ENCODE measurements at regions not wholly inside any gene's neighbourhood (a gene's known extent, or its start where the extent isn't known, plus 50 kb on each side); places are given as distances from the start of the nearest gene placed in this dataset.

GRCh38 chr18:72375618-72376017 is 168.5 kb downstream of the CBLN2 start:
- DNase-seq (no peak), ATAC-seq (no peak)
- peaks cover 0 to 12% (median 2%) of the 10 kb centered on the region in 11 donors for H3K9me3 Mint-ChIP-seq
- Histone ChIP-seq H3K27me3 (ENCODE audit: control insufficient read depth in 2 of 2, insufficient read depth in 2 of 2, low read length in 2 of 2) (no peaks in the 10 kb centered on the region), H3K9me3 (ENCODE audit: control insufficient read depth in 2 of 3, low read length in 3 of 3) (no peaks in the 10 kb centered on the region), H3K4me1 (ENCODE audit: control insufficient read depth in 2 of 2, insufficient read depth in 2 of 2, low read length in 2 of 2) (no peaks in the 10 kb centered on the region), H3K4me3 (ENCODE audit: low read length) (no peak overlapping the region), H3K36me3 (ENCODE audit: control insufficient read depth in 2 of 3, insufficient read depth in 3 of 3, low read length in 3 of 3) (no peaks in the 10 kb centered on the region), H3K27ac (ENCODE audit: low read depth, low read length) (no peak overlapping the region)
- no peaks in the 10 kb centered on the region for H3K36me3 Mint-ChIP-seq
- no peak overlapping the region for H3K4me3 Mint-ChIP-seq
- ChIA-PET POLR2A (no interaction called here), CTCF (no interaction called here)
- H3K27me3 Mint-ChIP-seq = no peaks in the 10 kb centered on the region
- H3K4me1 Mint-ChIP-seq = no peaks in the 10 kb centered on the region
- no peak overlapping the region for H3K27ac Mint-ChIP-seq
- intact Hi-C loops (cut with micrococcal nuclease) = no loop called here

- H3K27ac Mint-ChIP-seq = no peak overlapping the region
- ATAC-seq = no peak
- DNase-seq = no peak
- Histone ChIP-seq H3K27me3 (ENCODE audit: control insufficient read depth in 2 of 2, insufficient read depth in 2 of 2, low read length in 2 of 2) (no peaks in the 10 kb centered on the region), H3K4me1 (ENCODE audit: control insufficient read depth in 2 of 2, insufficient read depth in 2 of 2, low read length in 2 of 2) (no peaks in the 10 kb centered on the region), H3K4me3 (ENCODE audit: low read length) (no peak overlapping the region), H3K27ac (ENCODE audit: low read depth, low read length) (no peak overlapping the region), H3K36me3 (ENCODE audit: control insufficient read depth in 2 of 3, insufficient read depth in 3 of 3, low read length in 3 of 3) (no peaks in the 10 kb centered on the region), H3K9me3 (ENCODE audit: control insufficient read depth in 2 of 3, low read length in 3 of 3) (peaks cover 0 to 3% (median 0%) of the 10 kb centered on the region in 3 experiments)
- intact Hi-C loops (cut with micrococcal nuclease) = no loop called here
- H3K36me3 Mint-ChIP-seq = no peaks in the 10 kb centered on the region
- ChIA-PET POLR2A (no interaction called here), CTCF (no interaction called here)
- peaks cover 0 to 19% (median 6%) of the 10 kb centered on the region in 11 donors for H3K9me3 Mint-ChIP-seq
- no peaks in the 10 kb centered on the region for H3K4me1 Mint-ChIP-seq
- H3K4me3 Mint-ChIP-seq = no peak overlapping the region
- H3K27me3 Mint-ChIP-seq = no peaks in the 10 kb centered on the region
Measured at GRCh38 chr18:72372076-72372475, 172.1 kb downstream of the CBLN2 start.

DNA sequence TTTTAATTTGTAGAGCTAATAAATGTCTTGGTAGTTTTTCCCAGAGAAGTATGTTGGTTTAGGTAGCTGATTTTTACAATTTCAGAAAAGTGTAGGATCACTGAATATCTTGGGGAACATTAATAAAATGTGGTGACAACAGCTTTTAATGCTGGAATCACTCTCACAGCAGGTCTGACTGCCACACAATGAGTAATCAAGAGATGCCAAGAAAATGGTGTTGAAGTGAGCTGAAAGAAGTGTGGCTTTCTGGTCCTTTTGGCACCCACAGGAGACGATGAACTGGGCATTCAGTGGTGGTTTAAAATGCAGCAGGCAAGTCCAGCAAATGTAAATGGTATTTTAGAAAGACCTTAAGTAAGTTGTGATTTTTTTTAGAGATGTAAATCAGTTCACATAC is 175.8 kb downstream of the CBLN2 start:
- H3K4me3 ChIP-seq (ENCODE audit: low read length) = no peak overlapping the region
- no peaks in the 10 kb centered on the region for H3K27me3 Mint-ChIP-seq
- H3K4me1 ChIP-seq (ENCODE audit: control insufficient read depth in 2 of 2, insufficient read depth in 2 of 2, low read length in 2 of 2) = no peaks in the 10 kb centered on the region
- POLR2A ChIA-PET = no interaction called here
- no peak for DNase-seq
- H3K36me3 Mint-ChIP-seq = no peaks in the 10 kb centered on the region
- no peaks in the 10 kb centered on the region for H3K27me3 ChIP-seq (ENCODE audit: control insufficient read depth in 2 of 2, insufficient read depth in 2 of 2, low read length in 2 of 2)
- no peak overlapping the region for H3K27ac Mint-ChIP-seq
- H3K27ac ChIP-seq (ENCODE audit: low read depth, low read length) = no peak overlapping the region
- peaks cover 0 to 3% (median 0%) of the 10 kb centered on the region in 3 experiments for H3K9me3 ChIP-seq (ENCODE audit: control insufficient read depth in 2 of 3, low read length in 3 of 3)
- H3K9me3 Mint-ChIP-seq = peaks cover 0 to 19% (median 6%) of the 10 kb centered on the region in 11 donors
- H3K36me3 ChIP-seq (ENCODE audit: control insufficient read depth in 2 of 3, insufficient read depth in 3 of 3, low read length in 3 of 3) = no peaks in the 10 kb centered on the region
- ATAC-seq = no peak
- no peak overlapping the region for H3K4me3 Mint-ChIP-seq
- H3K4me1 Mint-ChIP-seq = no peaks in the 10 kb centered on the region
- CTCF ChIA-PET = no interaction called here
- intact Hi-C loops (cut with micrococcal nuclease) = no loop called here

DNA sequence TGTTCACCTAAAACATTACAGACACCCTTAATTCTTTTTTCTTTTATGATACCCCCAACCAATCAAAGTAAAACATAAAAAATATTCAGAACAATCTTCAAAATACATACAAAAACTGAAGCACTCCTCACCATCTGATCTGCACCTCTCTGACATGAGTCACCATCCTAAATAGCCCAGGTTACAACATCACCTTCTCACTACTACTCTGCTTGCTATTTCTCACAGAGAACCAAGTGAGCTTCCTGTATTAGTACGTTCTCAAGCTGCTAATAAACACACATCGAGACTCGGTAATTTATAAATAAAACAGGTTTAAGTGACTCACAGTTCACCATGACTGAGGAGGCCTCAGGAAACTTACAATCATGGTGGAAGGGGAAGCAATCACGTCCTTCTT is 183.5 kb downstream of the CBLN2 start:
- no peak overlapping the region for H3K4me3 ChIP-seq (ENCODE audit: low read length)
- H3K4me1 ChIP-seq (ENCODE audit: control insufficient read depth in 2 of 2, insufficient read depth in 2 of 2, low read length in 2 of 2) = no peaks in the 10 kb centered on the region
- Mint-ChIP-seq H3K4me1 (no peaks in the 10 kb centered on the region), H3K9me3 (peaks cover 3 to 19% (median 6%) of the 10 kb centered on the region in 11 donors), H3K27ac (no peak overlapping the region), H3K27me3 (no peaks in the 10 kb centered on the region), H3K4me3 (no peak overlapping the region), H3K36me3 (no peaks in the 10 kb centered on the region)
- no peak overlapping the region for H3K27ac ChIP-seq (ENCODE audit: low read depth, low read length)
- no peaks in the 10 kb centered on the region for H3K27me3 ChIP-seq (ENCODE audit: control insufficient read depth in 2 of 2, insufficient read depth in 2 of 2, low read length in 2 of 2)
- H3K9me3 ChIP-seq (ENCODE audit: control insufficient read depth in 2 of 3, low read length in 3 of 3) = no peaks in the 10 kb centered on the region
- ChIA-PET POLR2A (no interaction called here), CTCF (no interaction called here)
- no peak for ATAC-seq
- intact Hi-C loops (cut with micrococcal nuclease) = no loop called here
- no peak for DNase-seq
- no peaks in the 10 kb centered on the region for H3K36me3 ChIP-seq (ENCODE audit: control insufficient read depth in 2 of 3, insufficient read depth in 3 of 3, low read length in 3 of 3)

GRCh38 chr18:72342933-72343332 is 201.2 kb downstream of the CBLN2 start:
- no peak overlapping the region for H3K4me3 Mint-ChIP-seq
- H3K36me3 Mint-ChIP-seq = no peaks in the 10 kb centered on the region
- intact Hi-C loops (cut with micrococcal nuclease) = no loop called here
- H3K27me3 Mint-ChIP-seq = no peaks in the 10 kb centered on the region
- ATAC-seq (no peak), DNase-seq (no peak)
- Histone ChIP-seq H3K4me3 (ENCODE audit: low read length) (no peak overlapping the region), H3K27me3 (ENCODE audit: control insufficient read depth in 2 of 2, insufficient read depth in 2 of 2, low read length in 2 of 2) (no peaks in the 10 kb centered on the region), H3K27ac (ENCODE audit: low read depth, low read length) (no peak overlapping the region), H3K4me1 (ENCODE audit: control insufficient read depth in 2 of 2, insufficient read depth in 2 of 2, low read length in 2 of 2) (no peaks in the 10 kb centered on the region), H3K36me3 (ENCODE audit: control insufficient read depth in 2 of 3, insufficient read depth in 3 of 3, low read length in 3 of 3) (no peaks in the 10 kb centered on the region), H3K9me3 (ENCODE audit: control insufficient read depth in 2 of 3, low read length in 3 of 3) (no peaks in the 10 kb centered on the region)
- peaks cover 0 to 11% (median 0%) of the 10 kb centered on the region in 11 donors for H3K9me3 Mint-ChIP-seq
- no peak overlapping the region for H3K27ac Mint-ChIP-seq
- ChIA-PET CTCF (no interaction called here), POLR2A (no interaction called here)
- H3K4me1 Mint-ChIP-seq = peaks cover 0 to 1% (median 0%) of the 10 kb centered on the region in 7 donors

- DNase-seq (no peak), ATAC-seq (no peak)
- Histone ChIP-seq H3K36me3 (ENCODE audit: control insufficient read depth in 2 of 3, insufficient read depth in 3 of 3, low read length in 3 of 3) (no peaks in the 10 kb centered on the region), H3K27ac (ENCODE audit: low read depth, low read length) (no peak overlapping the region), H3K27me3 (ENCODE audit: control insufficient read depth in 2 of 2, insufficient read depth in 2 of 2, low read length in 2 of 2) (no peaks in the 10 kb centered on the region), H3K9me3 (ENCODE audit: control insufficient read depth in 2 of 3, low read length in 3 of 3) (no peaks in the 10 kb centered on the region), H3K4me3 (ENCODE audit: low read length) (no peak overlapping the region), H3K4me1 (ENCODE audit: control insufficient read depth in 2 of 2, insufficient read depth in 2 of 2, low read length in 2 of 2) (no peaks in the 10 kb centered on the region)
- Mint-ChIP-seq H3K27ac (no peak overlapping the region), H3K27me3 (no peaks in the 10 kb centered on the region), H3K4me3 (no peak overlapping the region), H3K36me3 (no peaks in the 10 kb centered on the region), H3K4me1 (peaks cover 0 to 1% (median 0%) of the 10 kb centered on the region in 7 donors), H3K9me3 (peaks cover 0 to 6% (median 0%) of the 10 kb centered on the region in 11 donors)
- CTCF ChIA-PET = no interaction called here
- intact Hi-C loops (cut with micrococcal nuclease) = no loop called here
- POLR2A ChIA-PET = no interaction called here
Measured at GRCh38 chr18:72339976-72340375, 204.2 kb downstream of the CBLN2 start.

GRCh38 chr18:72336786-72337185 is 207.4 kb downstream of the CBLN2 start:
- ATAC-seq = no peak
- no peak for DNase-seq
- Mint-ChIP-seq H3K9me3 (peaks cover 0 to 4% (median 0%) of the 10 kb centered on the region in 11 donors), H3K4me1 (no peaks in the 10 kb centered on the region), H3K27ac (no peak overlapping the region), H3K4me3 (no peak overlapping the region), H3K36me3 (no peaks in the 10 kb centered on the region), H3K27me3 (no peaks in the 10 kb centered on the region)
- ChIA-PET POLR2A (no interaction called here), CTCF (no interaction called here)
- Histone ChIP-seq H3K4me1 (ENCODE audit: control insufficient read depth in 2 of 2, insufficient read depth in 2 of 2, low read length in 2 of 2) (no peaks in the 10 kb centered on the region), H3K9me3 (ENCODE audit: control insufficient read depth in 2 of 3, low read length in 3 of 3) (no peaks in the 10 kb centered on the region), H3K4me3 (ENCODE audit: low read length) (no peak overlapping the region), H3K27ac (ENCODE audit: low read depth, low read length) (no peak overlapping the region), H3K36me3 (ENCODE audit: control insufficient read depth in 2 of 3, insufficient read depth in 3 of 3, low read length in 3 of 3) (no peaks in the 10 kb centered on the region), H3K27me3 (ENCODE audit: control insufficient read depth in 2 of 2, insufficient read depth in 2 of 2, low read length in 2 of 2) (no peaks in the 10 kb centered on the region)
- intact Hi-C loops (cut with micrococcal nuclease) = no loop called here

Measured in naive thymus-derived CD4-positive, alpha-beta T cell (primary cell).